ENCODE measurements at regions not wholly inside any gene's neighbourhood (a gene's known extent, or its start where the extent isn't known, plus 50 kb on each side); places are given as distances from the start of the nearest gene placed in this dataset.

DNA sequence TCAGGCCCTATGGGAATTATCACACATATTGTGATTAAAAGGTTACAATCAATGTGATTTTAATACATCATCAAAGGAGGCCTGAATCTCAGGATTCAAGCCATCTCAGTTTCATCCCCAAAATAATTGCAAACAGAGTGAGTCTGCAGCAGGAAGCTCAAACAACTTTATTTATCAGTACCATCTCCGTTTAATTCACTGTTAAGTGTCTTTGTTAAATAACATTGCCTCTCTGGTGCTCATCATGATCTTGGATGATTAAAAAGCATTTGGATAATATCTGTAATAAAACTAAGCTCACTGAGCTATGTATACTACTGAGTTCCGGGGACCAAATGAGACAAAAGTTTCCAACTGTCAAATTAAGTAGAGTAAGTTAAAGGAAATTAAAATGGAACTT, 817.8 kb upstream of the CNTNAP5 start:
- intact Hi-C loops (cut with DNase I), result no loop called here
- TF ChIP-seq, protein P1, sequence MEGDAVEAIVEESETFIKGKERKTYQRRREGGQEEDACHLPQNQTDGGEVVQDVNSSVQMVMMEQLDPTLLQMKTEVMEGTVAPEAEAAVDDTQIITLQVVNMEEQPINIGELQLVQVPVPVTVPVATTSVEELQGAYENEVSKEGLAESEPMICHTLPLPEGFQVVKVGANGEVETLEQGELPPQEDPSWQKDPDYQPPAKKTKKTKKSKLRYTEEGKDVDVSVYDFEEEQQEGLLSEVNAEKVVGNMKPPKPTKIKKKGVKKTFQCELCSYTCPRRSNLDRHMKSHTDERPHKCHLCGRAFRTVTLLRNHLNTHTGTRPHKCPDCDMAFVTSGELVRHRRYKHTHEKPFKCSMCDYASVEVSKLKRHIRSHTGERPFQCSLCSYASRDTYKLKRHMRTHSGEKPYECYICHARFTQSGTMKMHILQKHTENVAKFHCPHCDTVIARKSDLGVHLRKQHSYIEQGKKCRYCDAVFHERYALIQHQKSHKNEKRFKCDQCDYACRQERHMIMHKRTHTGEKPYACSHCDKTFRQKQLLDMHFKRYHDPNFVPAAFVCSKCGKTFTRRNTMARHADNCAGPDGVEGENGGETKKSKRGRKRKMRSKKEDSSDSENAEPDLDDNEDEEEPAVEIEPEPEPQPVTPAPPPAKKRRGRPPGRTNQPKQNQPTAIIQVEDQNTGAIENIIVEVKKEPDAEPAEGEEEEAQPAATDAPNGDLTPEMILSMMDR (IDR thresholded peaks at IDR 0.05), result no peak
- DNase-seq (no peak), FAIRE-seq (no peak), ATAC-seq (no peak)
- Histone ChIP-seq H3K36me3 (no peaks in the 10 kb centered on the region), H3K4me1 (no peaks in the 10 kb centered on the region), H3K4me3 (no peak overlapping the region), H3K27me3 (no peaks in the 10 kb centered on the region), H3K27ac (no peak overlapping the region), H3K9me3 (no peaks in the 10 kb centered on the region)
- WGBS, 2 donors, result 51 to 69% methylated on average over 2 of the region's 2 CpGs

DNA sequence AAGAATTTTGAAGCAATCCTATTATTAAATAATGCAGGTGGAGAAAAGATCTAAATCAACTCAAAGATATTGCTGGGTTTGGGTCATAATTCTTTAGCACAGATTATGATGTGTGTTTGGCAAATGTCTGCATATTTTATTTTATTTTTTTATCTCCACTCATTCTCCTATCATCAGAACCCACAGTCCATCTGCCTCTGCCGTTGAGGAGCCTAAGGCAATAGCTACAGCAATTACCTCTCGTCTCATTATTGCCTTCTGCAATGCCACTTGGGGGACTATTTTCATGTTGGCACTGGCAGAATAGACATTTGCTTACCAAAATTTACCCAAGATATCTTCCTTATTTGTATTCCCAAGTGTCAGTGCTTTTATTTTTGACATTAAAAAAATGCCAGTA, 815.9 kb upstream of the CNTNAP5 start:
- Histone ChIP-seq H3K36me3 (no peaks in the 10 kb centered on the region), H3K27ac (no peak overlapping the region), H3K9me3 (no peaks in the 10 kb centered on the region), H3K4me1 (no peaks in the 10 kb centered on the region), H3K4me3 (no peak overlapping the region), H3K27me3 (no peaks in the 10 kb centered on the region)
- FAIRE-seq (no peak), ATAC-seq (no peak), DNase-seq (no peak)
- 40 to 58% methylated on average over 2 of the region's 2 CpGs for WGBS, 2 donors
- intact Hi-C loops (cut with DNase I), result no loop called here
- TF ChIP-seq, protein P1 (IDR thresholded peaks at IDR 0.05), result no peak

DNA sequence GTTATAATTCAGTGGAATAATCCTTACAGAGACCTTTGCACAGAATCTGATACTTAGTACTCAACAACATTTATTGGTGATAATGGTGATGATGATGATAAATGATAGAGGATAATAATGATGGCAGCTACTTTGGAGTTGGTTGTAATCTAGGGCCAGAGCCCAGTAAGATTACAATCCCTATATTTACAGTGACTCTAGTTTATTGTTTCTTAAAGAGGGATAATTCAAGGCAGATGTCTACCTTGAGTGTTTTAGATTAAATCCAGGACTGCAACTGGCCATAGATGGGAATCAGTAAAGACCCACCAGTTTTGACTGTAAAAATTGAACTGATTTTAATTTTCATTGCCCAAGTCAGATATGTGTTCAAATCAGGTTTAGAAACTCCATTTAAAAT, 813.9 kb upstream of the CNTNAP5 start:
- no peaks in the 10 kb centered on the region for H3K27me3 ChIP-seq
- no peaks in the 10 kb centered on the region for H3K4me1 ChIP-seq
- no peak overlapping the region for H3K4me3 ChIP-seq
- ATAC-seq (no peak), FAIRE-seq (no peak), DNase-seq (no peak)
- no peaks in the 10 kb centered on the region for H3K36me3 ChIP-seq
- intact Hi-C loops (cut with DNase I), result no loop called here
- TF ChIP-seq, protein P1 (IDR thresholded peaks at IDR 0.05), result no peak
- H3K27ac ChIP-seq, result no peak overlapping the region
- no peaks in the 10 kb centered on the region for H3K9me3 ChIP-seq

DNA sequence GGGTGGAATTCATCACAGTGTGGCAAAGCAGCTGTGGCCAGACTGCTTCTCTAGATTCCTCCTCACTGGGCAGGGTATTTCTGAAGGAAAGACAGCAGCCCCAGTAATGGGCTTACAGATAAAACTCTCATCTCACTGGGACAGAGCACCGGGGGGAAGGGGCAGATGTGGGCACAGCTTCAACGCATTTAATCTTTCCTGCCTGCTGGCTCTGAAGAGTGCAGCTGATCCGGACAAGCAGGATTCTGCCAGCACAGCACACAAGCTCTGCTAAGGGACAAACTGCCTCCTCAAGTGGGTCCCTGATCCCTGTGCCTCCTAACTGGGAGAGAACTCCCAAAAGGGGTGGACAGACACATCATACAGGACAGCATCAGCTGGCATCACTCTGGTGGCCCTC, 779.9 kb upstream of the CNTNAP5 start:
- H3K36me3 ChIP-seq, result no peaks in the 10 kb centered on the region
- H3K27ac ChIP-seq, result no peak overlapping the region
- TF ChIP-seq, protein P1 (IDR thresholded peaks at IDR 0.05), result no peak
- ATAC-seq, result no peak
- intact Hi-C loops (cut with DNase I), result no loop called here
- no peaks in the 10 kb centered on the region for H3K9me3 ChIP-seq
- 59 to 70% methylated on average over 3 of the region's 3 CpGs for WGBS, 2 donors
- no peaks in the 10 kb centered on the region for H3K4me1 ChIP-seq
- FAIRE-seq, result no peak
- DNase-seq, result no peak
- no peaks in the 10 kb centered on the region for H3K27me3 ChIP-seq
- H3K4me3 ChIP-seq, result no peak overlapping the region

DNA sequence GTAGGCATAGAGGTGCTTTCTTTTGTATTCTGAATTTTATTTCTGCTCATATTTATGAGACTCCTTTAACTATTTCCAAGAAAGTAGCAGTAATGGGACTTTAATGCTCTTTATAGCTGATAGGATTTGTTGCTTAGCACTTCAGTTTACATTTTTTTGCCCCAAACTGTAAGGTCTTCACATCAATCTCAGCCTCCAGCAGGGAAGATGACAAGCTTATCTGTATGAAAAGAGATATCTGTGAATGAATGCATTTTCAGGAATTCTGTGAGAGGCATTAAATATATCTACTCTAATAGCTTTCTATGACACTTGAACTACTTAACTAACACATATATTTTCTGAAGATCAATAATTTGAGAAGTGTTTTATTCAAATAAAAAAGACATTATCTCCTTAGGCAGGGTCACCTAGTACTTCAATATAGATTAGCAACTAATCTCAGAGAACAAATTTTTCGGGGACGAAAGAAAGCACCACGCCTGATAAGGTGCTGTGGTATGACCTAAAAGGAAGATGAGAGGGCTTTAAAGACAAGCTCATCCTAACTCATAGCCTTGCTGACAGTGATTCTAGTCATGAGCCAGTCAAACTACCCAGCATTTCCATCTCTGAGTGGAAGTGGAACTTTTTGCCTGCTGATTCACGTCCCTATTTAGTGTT, 766.1 kb upstream of the CNTNAP5 start:
- no peak for ATAC-seq
- WGBS, 2 donors, result 40 to 51% methylated on average over 4 of the region's 4 CpGs
- intact Hi-C loops (cut with DNase I), result no loop called here

More for the DNA sequence above, 766.1 kb upstream of the CNTNAP5 start:
- DNase-seq (no peak), FAIRE-seq (no peak)
- Histone ChIP-seq H3K27me3 (no peaks in the 10 kb centered on the region), H3K36me3 (no peaks in the 10 kb centered on the region), H3K4me1 (no peaks in the 10 kb centered on the region), H3K4me3 (no peak overlapping the region), H3K27ac (no peak overlapping the region), H3K9me3 (no peaks in the 10 kb centered on the region)
- TF ChIP-seq, protein P1 (IDR thresholded peaks at IDR 0.05), result no peak
